Naive thymus-derived CD4-positive, alpha-beta T cell (primary cell): ENCODE measurements at regions not wholly inside any gene's neighbourhood (a gene's known extent, or its start where the extent isn't known, plus 50 kb on each side); places are given as distances from the start of the nearest gene placed in this dataset.

Source experiments
- ATAC-seq: fragments of 150-1000 bp; cut with Tn5 transposase; 2 replicates; pipeline ENCODE4 v1.10.0; 2021; ENCODE audit warnings: mild to moderate bottlenecking, moderate library complexity
- CTCF ChIA-PET: fragments of 350-600 bp; sonication (Branson Sonifier 250); formaldehyde crosslinking; loops from one replicate; lab custom pipeline; 2021; ENCODE audit warnings: antibody characterized with exemption; lab: Charles Lee
- POLR2A ChIA-PET: fragments of 350-600 bp; sonication (Branson Sonifier 250); formaldehyde crosslinking; loops from one replicate; lab custom pipeline; 2021; ENCODE audit warnings: antibody characterized with exemption, inconsistent platforms; lab: Charles Lee
- DNase-seq, 9 donors: peaks; one replicate each; pipeline versions ENCODE4 v3.0.0 to v3.0.0-alpha.2; 2020 to 2022; ENCODE audit warnings: mixed read lengths in 1 of 9
- H3K27ac ChIP-seq: one replicate; pipeline ENCODE4 v1.7.0; 2013; ENCODE audit warnings: mild to moderate bottlenecking, low read depth, low read length, moderate library complexity
- H3K27me3 ChIP-seq, 2 donors: one replicate each; pipeline ENCODE4 v1.7.0; 2013; ENCODE audit warnings: low read length in 2 of 2, mild to moderate bottlenecking in 2 of 2, moderate library complexity in 2 of 2; ENCODE audit not compliant: control insufficient read depth in 2 of 2, insufficient read depth in 2 of 2
- H3K36me3 ChIP-seq, 3 experiments: 1 replicate in 2 of 3; 2 replicates in 1 of 3; pipeline ENCODE4 v1.7.0; 2013; ENCODE audit warnings: low read length in 3 of 3, mild to moderate bottlenecking in 3 of 3, moderate library complexity in 1 of 3; ENCODE audit not compliant: insufficient read depth in 3 of 3, control insufficient read depth in 2 of 3
- H3K4me1 ChIP-seq, 2 donors: one replicate each; pipeline ENCODE4 v1.7.0; 2013; ENCODE audit warnings: low read length in 2 of 2, mild to moderate bottlenecking in 2 of 2, moderate library complexity in 1 of 2; ENCODE audit not compliant: control insufficient read depth in 2 of 2, insufficient read depth in 2 of 2
- H3K4me3 ChIP-seq: 2 replicates; pipeline ENCODE4 v1.7.0; 2013; ENCODE audit warnings: mild to moderate bottlenecking, low read length
- H3K9me3 ChIP-seq, 3 experiments: 1 replicate in 2 of 3; 2 replicates in 1 of 3; pipeline ENCODE4 v1.7.0; 2013; ENCODE audit warnings: low read length in 3 of 3; ENCODE audit not compliant: control insufficient read depth in 2 of 3
- H3K27ac Mint-ChIP-seq, 9 donors: one replicate each; pipeline ENCODE4 v1.8.0; 2020 to 2022; ENCODE audit warnings: mixed read lengths in 9 of 9, mild to moderate bottlenecking in 8 of 9, moderate library complexity in 5 of 9, inconsistent platforms in 2 of 9
- H3K27me3 Mint-ChIP-seq, 5 donors: one replicate each; pipeline ENCODE4 v1.8.0; 2021 to 2022; ENCODE audit warnings: mixed read lengths in 5 of 5, mild to moderate bottlenecking in 1 of 5
- H3K36me3 Mint-ChIP-seq, 5 donors: one replicate each; pipeline ENCODE4 v1.8.0; 2020 to 2022; ENCODE audit warnings: mixed read lengths in 5 of 5, mild to moderate bottlenecking in 3 of 5, inconsistent platforms in 1 of 5
- H3K4me1 Mint-ChIP-seq, 7 donors: one replicate each; pipeline ENCODE4 v1.8.0; 2020 to 2022; ENCODE audit warnings: mixed read lengths in 7 of 7, mild to moderate bottlenecking in 3 of 7, inconsistent platforms in 1 of 7
- H3K4me3 Mint-ChIP-seq, 10 donors: one replicate each; pipeline ENCODE4 v1.8.0; 2020 to 2022; ENCODE audit warnings: mild to moderate bottlenecking in 10 of 10, mixed read lengths in 10 of 10, moderate library complexity in 6 of 10, inconsistent platforms in 2 of 10
- H3K9me3 Mint-ChIP-seq, 11 donors: one replicate each; pipeline ENCODE4 v1.8.0; 2020 to 2022; ENCODE audit warnings: mixed read lengths in 11 of 11, mild to moderate bottlenecking in 4 of 11, inconsistent platforms in 1 of 11, moderate library complexity in 1 of 11
- intact Hi-C, 2 donors: fragments of 100-400 bp; cut with micrococcal nuclease; formaldehyde crosslinking; loops; one replicate each; pipeline ENCODE4 v1.15.1; 2023

DNA sequence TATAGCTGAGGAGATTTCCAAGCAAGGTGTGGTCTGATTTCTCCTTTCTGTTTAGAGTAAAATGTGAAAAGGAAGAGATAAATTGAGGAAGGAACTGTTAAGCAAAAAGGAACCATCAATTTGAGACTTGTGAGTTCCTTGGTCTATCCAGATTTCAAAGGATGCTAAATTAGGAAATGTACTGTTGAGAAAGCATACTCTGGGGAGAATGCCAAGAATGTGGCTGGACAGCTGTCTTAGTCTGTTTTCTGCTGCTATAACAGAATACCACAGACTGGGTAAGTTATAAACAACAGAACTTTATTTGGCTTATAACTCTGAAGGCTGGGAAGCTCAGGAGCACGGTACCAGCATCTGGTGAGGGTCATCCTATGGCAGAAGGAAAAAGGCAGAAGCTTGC is 1097.2 kb downstream of the TDRD15 start:
- CTCF ChIA-PET, result no interaction called here
- ATAC-seq, result no peak

GRCh38 chr2:22238967-22239366 is 1115.2 kb downstream of the TDRD15 start:
- Mint-ChIP-seq H3K9me3 (peaks cover 0 to 20% (median 3%) of the 10 kb centered on the region in 11 donors), H3K4me3 (no peak overlapping the region), H3K36me3 (no peaks in the 10 kb centered on the region), H3K27me3 (no peaks in the 10 kb centered on the region), H3K27ac (no peak overlapping the region), H3K4me1 (no peaks in the 10 kb centered on the region)
- ChIA-PET POLR2A (no interaction called here), CTCF (no interaction called here)
- Histone ChIP-seq H3K9me3 (no peaks in the 10 kb centered on the region), H3K27me3 (no peaks in the 10 kb centered on the region), H3K4me1 (no peaks in the 10 kb centered on the region), H3K36me3 (no peaks in the 10 kb centered on the region), H3K4me3 (no peak overlapping the region), H3K27ac (no peak overlapping the region)
- ATAC-seq, result no peak
- intact Hi-C loops, result no loop called here
- DNase-seq, result no peak

More for the DNA sequence above, 1097.2 kb downstream of the TDRD15 start:
- no peak overlapping the region for H3K27ac Mint-ChIP-seq
- H3K4me1 Mint-ChIP-seq, result no peaks in the 10 kb centered on the region
- Histone ChIP-seq H3K27me3 (no peaks in the 10 kb centered on the region), H3K4me3 (no peak overlapping the region), H3K27ac (no peak overlapping the region), H3K4me1 (no peaks in the 10 kb centered on the region), H3K36me3 (no peaks in the 10 kb centered on the region), H3K9me3 (no peaks in the 10 kb centered on the region)
- no peak for DNase-seq
- intact Hi-C loops, result no loop called here
- no peak overlapping the region for H3K4me3 Mint-ChIP-seq
- POLR2A ChIA-PET, result no interaction called here
- no peaks in the 10 kb centered on the region for H3K36me3 Mint-ChIP-seq
- H3K9me3 Mint-ChIP-seq, result peaks cover 0 to 24% (median 13%) of the 10 kb centered on the region in 11 donors
- H3K27me3 Mint-ChIP-seq, result no peaks in the 10 kb centered on the region

DNA sequence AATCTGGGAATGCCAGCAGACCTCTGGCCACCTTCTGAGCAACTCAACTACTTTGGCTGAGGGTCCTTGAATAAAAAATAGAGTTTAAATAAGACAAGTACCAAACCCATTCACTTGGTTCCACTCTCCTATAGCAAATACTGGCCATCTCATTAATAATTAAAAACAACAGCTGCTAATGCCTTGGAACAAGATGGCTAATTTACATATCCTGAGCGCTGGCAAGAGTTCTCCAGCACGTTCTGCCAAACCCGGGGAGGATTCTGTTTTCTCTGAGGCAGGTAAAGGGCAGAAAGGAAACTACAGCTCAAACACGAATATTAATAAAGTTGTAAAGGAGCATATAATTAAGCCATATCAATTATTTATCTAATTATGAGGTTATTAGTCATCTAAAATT is 1123.7 kb downstream of the TDRD15 start:
- H3K9me3 Mint-ChIP-seq, result peaks cover 0 to 18% (median 3%) of the 10 kb centered on the region in 11 donors
- POLR2A ChIA-PET, result no interaction called here
- intact Hi-C loops, result no loop called here
- Histone ChIP-seq H3K9me3 (no peaks in the 10 kb centered on the region), H3K27me3 (no peaks in the 10 kb centered on the region), H3K4me1 (no peaks in the 10 kb centered on the region), H3K4me3 (no peak overlapping the region), H3K36me3 (no peaks in the 10 kb centered on the region), H3K27ac (no peak overlapping the region)
- no peak overlapping the region for H3K4me3 Mint-ChIP-seq
- H3K4me1 Mint-ChIP-seq, result no peaks in the 10 kb centered on the region
- ATAC-seq (no peak), DNase-seq (no peak)
- H3K27me3 Mint-ChIP-seq, result peaks cover 0 to 5% (median 0%) of the 10 kb centered on the region in 5 donors
- CTCF ChIA-PET, result no interaction called here
- peaks cover 0 to 5% (median 0%) of the 10 kb centered on the region in 5 donors for H3K36me3 Mint-ChIP-seq
- no peak overlapping the region for H3K27ac Mint-ChIP-seq

- H3K27me3 ChIP-seq, result no peaks in the 10 kb centered on the region
- Mint-ChIP-seq H3K4me1 (no peaks in the 10 kb centered on the region), H3K27me3 (peaks cover 0 to 5% (median 0%) of the 10 kb centered on the region in 5 donors), H3K4me3 (no peak overlapping the region), H3K9me3 (peaks cover 0 to 16% (median 5%) of the 10 kb centered on the region in 11 donors), H3K36me3 (peaks cover 0 to 5% (median 0%) of the 10 kb centered on the region in 5 donors), H3K27ac (no peak overlapping the region)
- no peaks in the 10 kb centered on the region for H3K9me3 ChIP-seq
- DNase-seq (no peak), ATAC-seq (no peak)
- no peak overlapping the region for H3K4me3 ChIP-seq
- ChIA-PET POLR2A (no interaction called here), CTCF (no interaction called here)
- no peaks in the 10 kb centered on the region for H3K4me1 ChIP-seq
- H3K36me3 ChIP-seq, result no peaks in the 10 kb centered on the region
- H3K27ac ChIP-seq, result no peak overlapping the region
- intact Hi-C loops, result no loop called here
These were observed 1125.1 kb downstream of the TDRD15 start for GRCh38 chr2:22248851-22249250.

GRCh38 chr2:22253171-22253570 is 1129.4 kb downstream of the TDRD15 start:
- Mint-ChIP-seq H3K36me3 (peaks cover 0 to 3% (median 0%) of the 10 kb centered on the region in 5 donors), H3K9me3 (peaks cover 0 to 13% (median 6%) of the 10 kb centered on the region in 11 donors), H3K27me3 (peaks cover 0 to 4% (median 0%) of the 10 kb centered on the region in 5 donors), H3K27ac (no peak overlapping the region), H3K4me1 (no peaks in the 10 kb centered on the region), H3K4me3 (no peak overlapping the region)
- Histone ChIP-seq H3K36me3 (no peaks in the 10 kb centered on the region), H3K27ac (no peak overlapping the region), H3K27me3 (no peaks in the 10 kb centered on the region), H3K4me3 (no peak overlapping the region), H3K9me3 (no peaks in the 10 kb centered on the region), H3K4me1 (no peaks in the 10 kb centered on the region)
- DNase-seq (no peak), ATAC-seq (no peak)
- POLR2A ChIA-PET, result no interaction called here
- CTCF ChIA-PET, result no interaction called here
- intact Hi-C loops, result no loop called here

DNA sequence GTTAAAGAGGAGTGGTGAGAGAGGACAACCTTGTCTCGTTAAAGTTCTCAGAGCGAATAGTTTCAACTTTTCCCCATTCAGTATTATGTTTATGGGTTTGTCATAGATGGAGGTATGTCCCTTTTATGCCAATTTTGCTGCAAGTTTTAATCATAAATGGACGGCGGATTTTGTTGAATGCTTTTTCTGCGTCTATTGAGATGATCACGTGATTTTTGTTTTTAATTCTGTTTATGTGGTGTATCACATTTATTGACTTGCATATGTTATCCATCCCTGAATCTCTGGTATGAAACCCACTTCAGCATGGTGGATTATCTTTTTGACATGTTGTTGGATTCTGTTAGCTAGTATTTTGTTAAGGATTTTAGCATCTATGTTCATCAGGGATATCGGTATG is 1123.8 kb upstream of the KLHL29 start:
- Mint-ChIP-seq H3K27ac (no peak overlapping the region), H3K4me3 (no peak overlapping the region), H3K9me3 (peaks cover 4 to 35% (median 10%) of the 10 kb centered on the region in 11 donors), H3K36me3 (no peaks in the 10 kb centered on the region), H3K27me3 (no peaks in the 10 kb centered on the region), H3K4me1 (no peaks in the 10 kb centered on the region)
- intact Hi-C loops, result no loop called here
- ATAC-seq (no peak), DNase-seq (no peak)
- Histone ChIP-seq H3K4me1 (no peaks in the 10 kb centered on the region), H3K27ac (no peak overlapping the region), H3K36me3 (no peaks in the 10 kb centered on the region), H3K9me3 (no peaks in the 10 kb centered on the region), H3K4me3 (no peak overlapping the region), H3K27me3 (no peaks in the 10 kb centered on the region)
- CTCF ChIA-PET, result no interaction called here
- POLR2A ChIA-PET, result no interaction called here

DNA sequence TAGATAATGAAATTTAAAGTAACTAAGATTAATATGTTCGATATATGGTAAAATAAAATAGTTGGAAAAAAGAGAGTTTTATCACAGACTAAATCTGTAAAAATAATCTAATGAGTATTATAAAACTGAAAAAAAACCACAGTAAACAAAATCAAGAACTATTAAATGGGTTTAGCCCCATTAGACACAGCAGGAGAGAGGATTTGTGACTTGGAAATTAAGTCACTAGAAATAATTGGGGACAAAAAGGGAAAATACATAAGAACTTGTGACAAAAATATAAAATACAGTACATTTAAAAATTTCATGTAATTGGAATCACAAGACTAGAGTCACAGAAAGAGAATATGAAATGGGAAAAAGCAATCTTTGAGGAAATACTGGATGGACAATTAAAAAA is 1114.6 kb upstream of the KLHL29 start:
- no peaks in the 10 kb centered on the region for H3K4me1 Mint-ChIP-seq
- ATAC-seq (no peak), DNase-seq (no peak)
- Histone ChIP-seq H3K9me3 (no peaks in the 10 kb centered on the region), H3K27me3 (no peaks in the 10 kb centered on the region), H3K4me3 (no peak overlapping the region), H3K4me1 (no peaks in the 10 kb centered on the region), H3K36me3 (no peaks in the 10 kb centered on the region), H3K27ac (no peak overlapping the region)
- H3K9me3 Mint-ChIP-seq, result peaks cover 0 to 21% (median 5%) of the 10 kb centered on the region in 11 donors
- H3K36me3 Mint-ChIP-seq, result no peaks in the 10 kb centered on the region
- H3K27ac Mint-ChIP-seq, result no peak overlapping the region
- H3K27me3 Mint-ChIP-seq, result no peaks in the 10 kb centered on the region
- ChIA-PET CTCF (no interaction called here), POLR2A (no interaction called here)
- intact Hi-C loops, result no loop called here
- no peak overlapping the region for H3K4me3 Mint-ChIP-seq
